ENCODE measurements at regions not wholly inside any gene's neighbourhood (a gene's known extent, or its start where the extent isn't known, plus 50 kb on each side); places are given as distances from the start of the nearest gene placed in this dataset.

GRCh38 chr7:42494199-42494710 is 257.2 kb upstream of the GLI3 start:
- DNase-seq (ENCODE audit: low read depth, low spot score): no peak
- no peak overlapping the region for H3K4me3 ChIP-seq (ENCODE audit: low read depth, low read length)
- in situ Hi-C loops (cut with HindIII; ENCODE audit: low sequenced_read_pairs): no loop called here
- no peak for TF ChIP-seq CTCF (IDR thresholded peaks at IDR 0.05; ENCODE audit: low read depth, low read length)

- in situ Hi-C loops (cut with HindIII; ENCODE audit: low sequenced_read_pairs): no loop called here
- H3K4me3 ChIP-seq (ENCODE audit: low read depth, low read length): peak overlapping the region; percentile 36
- TF ChIP-seq CTCF (IDR thresholded peaks at IDR 0.05; ENCODE audit: low read depth, low read length): no peak
- DNase-seq (ENCODE audit: low read depth, low spot score): peak; percentile 92
These were observed 256.6 kb upstream of the GLI3 start for GRCh38 chr7:42493436-42494198.

GRCh38 chr7:42492920-42493319 is 255.9 kb upstream of the GLI3 start:
- in situ Hi-C loops (cut with HindIII; ENCODE audit: low sequenced_read_pairs): no loop called here
- no peak for DNase-seq (ENCODE audit: low read depth, low spot score)
- no peak for TF ChIP-seq CTCF (IDR thresholded peaks at IDR 0.05; ENCODE audit: low read depth, low read length)
- no peak overlapping the region for H3K4me3 ChIP-seq (ENCODE audit: low read depth, low read length)

GRCh38 chr7:42491106-42491505 is 254.1 kb upstream of the GLI3 start:
- TF ChIP-seq CTCF (IDR thresholded peaks at IDR 0.05; ENCODE audit: low read depth, low read length): no peak
- H3K4me3 ChIP-seq (ENCODE audit: low read depth, low read length): no peak overlapping the region
- in situ Hi-C loops (cut with HindIII; ENCODE audit: low sequenced_read_pairs): no loop called here
- no peak for DNase-seq (ENCODE audit: low read depth, low spot score)

- in situ Hi-C loops (cut with HindIII; ENCODE audit: low sequenced_read_pairs): no loop called here
- H3K4me3 ChIP-seq (ENCODE audit: low read depth, low read length): no peak overlapping the region
- DNase-seq (ENCODE audit: low read depth, low spot score): no peak
- TF ChIP-seq CTCF (IDR thresholded peaks at IDR 0.05; ENCODE audit: low read depth, low read length): no peak
These were observed 252.3 kb upstream of the GLI3 start for GRCh38 chr7:42489299-42489698.

- DNase-seq (ENCODE audit: low read depth, low spot score): no peak
- in situ Hi-C loops (cut with HindIII; ENCODE audit: low sequenced_read_pairs): no loop called here
- no peak for TF ChIP-seq CTCF (IDR thresholded peaks at IDR 0.05; ENCODE audit: low read depth, low read length)
- H3K4me3 ChIP-seq (ENCODE audit: low read depth, low read length): no peak overlapping the region
These were observed 248.3 kb upstream of the GLI3 start for GRCh38 chr7:42485301-42485766.

Data from astrocyte of the spinal cord (primary cell).